GM23338 (cell line): ENCODE measurements at regions not wholly inside any gene's neighbourhood (a gene's known extent, or its start where the extent isn't known, plus 50 kb on each side); places are given as distances from the start of the nearest gene placed in this dataset.
"Not testable (repeated sequence)": the region's sequence is repeated elsewhere in the genome, so short reads cannot be mapped to it uniquely, and the experiment has no call there.

Experiments
- ATAC-seq: fragments of 200-7000 bp; cut with Tn5 transposase; 3 replicates; pipeline ENCODE4 v1.9.1; 2020
- DNase-seq: peaks from one replicate; pipeline ENCODE4 v3.0.0-alpha.2; 2015; ENCODE audit warnings: low spot score
- H2AFZ ChIP-seq: fragments of 200-600 bp; sonication (generic); 2 replicates; pipeline ENCODE4 v1.8.0; 2016; ENCODE audit warnings: antibody characterized with exemption, mild to moderate bottlenecking, moderate library complexity
- H3F3A ChIP-seq: fragments of 200-600 bp; sonication (generic); replicated peaks from 2 replicates; pipeline ENCODE4 v1.8.0; 2017; ENCODE audit warnings: antibody characterized with exemption, mixed run types, low read depth
- H3K27ac ChIP-seq: fragments of 200-600 bp; sonication (generic); 2 replicates; pipeline ENCODE4 v1.6.1; 2016; ENCODE audit warnings: low read depth
- H3K27me3 ChIP-seq: fragments of 200-600 bp; sonication (generic); 2 replicates; pipeline ENCODE4 v1.8.0; 2016; ENCODE audit warnings: mild to moderate bottlenecking, mixed run types, moderate library complexity; ENCODE audit not compliant: insufficient read depth
- H3K36me3 ChIP-seq: fragments of 200-600 bp; sonication (generic); 2 replicates; pipeline ENCODE4 v1.8.0; 2016; ENCODE audit warnings: mild to moderate bottlenecking; ENCODE audit not compliant: insufficient read depth
- H3K4me1 ChIP-seq: fragments of 200-600 bp; sonication (generic); 2 replicates; pipeline ENCODE4 v1.8.0; 2016; ENCODE audit warnings: mild to moderate bottlenecking, moderate library complexity; ENCODE audit not compliant: insufficient read depth
- H3K4me2 ChIP-seq: fragments of 200-600 bp; sonication (generic); 2 replicates; pipeline ENCODE4 v1.7.1; 2017; ENCODE audit warnings: mixed run types
- H3K4me3 ChIP-seq: fragments of 200-600 bp; sonication (generic); 2 replicates; pipeline ENCODE4 v1.6.1; 2016; ENCODE audit warnings: mixed run types
- H3K79me2 ChIP-seq: fragments of 200-600 bp; sonication (generic); replicated peaks from 2 replicates; pipeline ENCODE4 v1.8.0; 2017; ENCODE audit warnings: mild to moderate bottlenecking; ENCODE audit not compliant: insufficient read depth
- H3K9me2 ChIP-seq: fragments of 200-600 bp; sonication (generic); 2 replicates; pipeline ENCODE4 v1.8.0; 2017; ENCODE audit not compliant: insufficient read depth
- H4K20me1 ChIP-seq: fragments of 200-600 bp; sonication (generic); replicated peaks from 2 replicates; pipeline ENCODE4 v1.8.0; 2017; ENCODE audit warnings: mild to moderate bottlenecking; ENCODE audit not compliant: insufficient read depth
- H3K27ac Mint-ChIP-seq: 2 replicates; pipeline ENCODE4 v1.8.0; 2020; ENCODE audit warnings: inconsistent platforms, mild to moderate bottlenecking, moderate library complexity, mixed read lengths
- H3K27me3 Mint-ChIP-seq: 3 replicates; pipeline ENCODE4 v1.8.0; 2022; ENCODE audit warnings: low read depth, mild to moderate bottlenecking, moderate library complexity, mixed read lengths, inconsistent platforms; ENCODE audit not compliant: insufficient read depth, poor library complexity
- H3K36me3 Mint-ChIP-seq: 3 replicates; pipeline ENCODE4 v1.8.0; 2021; ENCODE audit warnings: low read depth, mild to moderate bottlenecking, inconsistent platforms, moderate library complexity, mixed read lengths
- H3K4me1 Mint-ChIP-seq: 3 replicates; pipeline ENCODE4 v1.8.0; 2020; ENCODE audit warnings: mild to moderate bottlenecking, inconsistent platforms, mixed read lengths
- H3K4me3 Mint-ChIP-seq: 3 replicates; pipeline ENCODE4 v1.8.0; 2021; ENCODE audit warnings: moderate library complexity, mild to moderate bottlenecking, inconsistent platforms, mixed read lengths
- H3K9me3 Mint-ChIP-seq: 3 replicates; pipeline ENCODE4 v1.8.0; 2020; ENCODE audit warnings: moderate library complexity, mild to moderate bottlenecking, inconsistent platforms, mixed read lengths

GRCh38 chrY:17599263-17599662, 280.8 kb downstream of the CDY2B start:
- not testable (repeated sequence) for H3K9me3 Mint-ChIP-seq, H3K27ac Mint-ChIP-seq, H3K4me3 ChIP-seq, H3K27ac ChIP-seq, H3K9me2 ChIP-seq, H3K4me1 Mint-ChIP-seq, ATAC-seq, H3K4me2 ChIP-seq, H3K79me2 ChIP-seq, H3K4me3 Mint-ChIP-seq, H3K36me3 ChIP-seq, H3K4me1 ChIP-seq, H3K27me3 ChIP-seq, H3K36me3 Mint-ChIP-seq, H2AFZ ChIP-seq, DNase-seq, H3K27me3 Mint-ChIP-seq, H3F3A ChIP-seq, H4K20me1 ChIP-seq

- not testable (repeated sequence) for H3K4me2 ChIP-seq, H3K4me3 Mint-ChIP-seq, H2AFZ ChIP-seq, H3K36me3 Mint-ChIP-seq, H3K79me2 ChIP-seq, H3K4me1 ChIP-seq, H3K9me3 Mint-ChIP-seq, H3F3A ChIP-seq, H3K4me3 ChIP-seq, H4K20me1 ChIP-seq, H3K27ac Mint-ChIP-seq, H3K27ac ChIP-seq, H3K27me3 Mint-ChIP-seq, H3K27me3 ChIP-seq, DNase-seq, H3K36me3 ChIP-seq, H3K4me1 Mint-ChIP-seq, H3K9me2 ChIP-seq, ATAC-seq
Measured at GRCh38 chrY:17593748-17594147, 286.3 kb downstream of the CDY2B start.

DNA sequence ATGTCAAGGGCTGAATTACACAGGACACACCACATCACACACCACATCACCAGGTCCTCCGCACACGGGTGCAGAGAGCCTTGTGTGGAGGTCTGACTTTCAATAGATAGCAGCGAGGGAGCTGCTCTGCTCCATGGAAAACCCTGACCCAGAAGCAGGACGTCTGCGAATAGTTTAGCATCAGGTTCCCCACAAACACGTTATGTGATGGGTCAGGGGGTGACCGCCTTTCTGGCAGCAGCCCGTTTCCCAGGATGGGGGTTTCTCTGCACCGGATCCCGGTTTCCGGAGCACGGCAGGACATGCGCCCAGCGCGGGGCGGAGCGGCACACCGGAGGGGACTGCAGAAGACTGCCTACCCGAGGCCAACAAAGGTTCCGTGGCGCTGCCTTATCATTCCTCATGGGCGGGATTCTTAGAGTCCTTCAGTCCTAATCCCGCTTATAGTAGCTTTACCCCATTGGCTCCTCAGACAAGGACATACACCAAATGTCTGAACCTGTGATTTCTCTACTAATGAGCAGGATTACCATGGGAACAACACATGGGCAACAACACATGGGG, 300.0 kb downstream of the CDY2B start:
- not testable (repeated sequence) for DNase-seq, H3K4me2 ChIP-seq, H3K27ac ChIP-seq, H3K4me3 ChIP-seq, H3K27me3 Mint-ChIP-seq, H3K9me3 Mint-ChIP-seq, H2AFZ ChIP-seq, H3K4me1 ChIP-seq, H3K27ac Mint-ChIP-seq, H3K36me3 Mint-ChIP-seq, H3K27me3 ChIP-seq, H3K4me3 Mint-ChIP-seq, H3K4me1 Mint-ChIP-seq, H3F3A ChIP-seq, H3K79me2 ChIP-seq, H3K36me3 ChIP-seq, H3K9me2 ChIP-seq, H4K20me1 ChIP-seq
- ATAC-seq, result peak; percentile 84

DNA sequence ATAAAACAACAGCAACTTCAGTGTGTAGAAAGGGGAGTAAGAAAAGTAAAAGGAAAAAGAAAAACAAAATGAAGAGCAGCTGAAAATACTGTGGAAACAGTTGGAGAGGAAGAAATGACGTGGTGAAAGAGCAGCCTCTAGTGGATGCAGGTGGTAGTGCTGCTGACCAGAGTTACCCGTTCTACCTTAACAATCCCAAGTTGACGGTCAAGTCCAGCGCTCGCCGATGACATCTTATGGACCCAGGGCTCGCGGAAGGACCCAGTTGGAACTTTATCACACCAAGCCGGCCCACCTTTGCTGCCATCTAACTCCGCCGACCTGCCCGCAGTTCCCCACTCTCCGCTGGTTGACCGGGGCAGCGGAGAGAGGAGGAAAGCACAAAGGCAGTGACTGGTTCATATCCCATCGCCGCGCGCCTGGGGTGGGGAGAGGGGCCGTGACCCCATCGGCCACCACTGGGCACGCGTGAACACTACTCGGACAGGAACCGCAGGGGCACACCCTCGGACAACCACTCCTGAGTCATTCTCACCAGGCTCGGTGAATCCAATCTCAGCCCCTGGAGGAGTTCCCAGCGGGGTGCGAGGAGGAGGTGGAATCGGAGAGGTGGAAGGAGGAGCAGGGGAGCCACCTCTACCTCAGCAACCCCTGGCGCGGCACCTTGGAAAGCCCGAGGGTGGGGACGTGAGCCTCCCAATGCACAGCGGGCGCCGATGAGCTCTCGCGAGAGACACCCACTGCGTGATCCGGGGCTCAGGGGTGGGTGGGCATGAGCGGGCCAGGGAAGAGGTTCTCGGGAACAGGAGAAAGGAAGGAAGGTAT, 300.7 kb downstream of the CDY2B start:
- H2AFZ ChIP-seq, H3K27ac Mint-ChIP-seq, H3K4me1 ChIP-seq, H3F3A ChIP-seq, H3K9me2 ChIP-seq, H3K4me2 ChIP-seq, H3K79me2 ChIP-seq, H3K4me1 Mint-ChIP-seq, DNase-seq, H4K20me1 ChIP-seq, H3K27me3 Mint-ChIP-seq, H3K27me3 ChIP-seq, H3K36me3 Mint-ChIP-seq, H3K27ac ChIP-seq, H3K36me3 ChIP-seq, H3K9me3 Mint-ChIP-seq: not testable (repeated sequence)
- H3K4me3 Mint-ChIP-seq, result peak overlapping the region; percentile 73; the same call in 2 of the 3 replicates
- H3K4me3 ChIP-seq, result peak overlapping the region; percentile 51; the same call in 1 of the 2 replicates
- peak; percentile 81 for ATAC-seq

DNA sequence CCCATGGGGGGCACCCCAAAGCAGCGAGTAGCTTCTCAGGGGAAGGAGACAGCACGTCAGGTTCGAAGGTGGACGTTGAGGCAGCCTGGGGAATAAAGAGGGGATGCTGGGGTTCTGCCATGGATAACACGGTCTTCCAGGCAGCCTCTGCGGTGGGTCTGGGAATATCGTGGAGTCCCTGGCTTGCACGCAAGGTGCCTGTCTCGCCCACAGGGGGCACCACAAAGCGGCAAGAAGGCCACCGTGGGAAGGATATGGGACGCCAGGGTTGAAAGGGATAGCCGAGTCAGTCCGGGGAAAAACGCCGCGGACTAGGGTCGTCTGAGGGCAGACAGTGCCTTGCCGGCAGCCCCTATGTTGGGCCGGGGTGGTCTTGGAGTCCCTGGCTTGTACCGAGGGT, 316.9 kb downstream of the CDY2B start:
- not testable (repeated sequence) for H3K27me3 Mint-ChIP-seq, H3K9me3 Mint-ChIP-seq

More for the DNA sequence above, 316.9 kb downstream of the CDY2B start:
- not testable (repeated sequence) for DNase-seq, H3K36me3 Mint-ChIP-seq, H3F3A ChIP-seq, H3K4me1 Mint-ChIP-seq, H2AFZ ChIP-seq, H3K4me3 ChIP-seq, H3K36me3 ChIP-seq, H3K4me2 ChIP-seq, H3K27ac Mint-ChIP-seq, H3K27me3 ChIP-seq, H3K79me2 ChIP-seq, H3K27ac ChIP-seq, H3K4me3 Mint-ChIP-seq, H3K4me1 ChIP-seq, H4K20me1 ChIP-seq, H3K9me2 ChIP-seq
- ATAC-seq, result peak; percentile 53; the same call in 2 of the 3 replicates
